ENCODE measurements at regions not wholly inside any gene's neighbourhood (a gene's known extent, or its start where the extent isn't known, plus 50 kb on each side); places are given as distances from the start of the nearest gene placed in this dataset.
"Not testable (repeated sequence)": the region's sequence is repeated elsewhere in the genome, so short reads cannot be mapped to it uniquely, and the experiment has no call there.

DNA sequence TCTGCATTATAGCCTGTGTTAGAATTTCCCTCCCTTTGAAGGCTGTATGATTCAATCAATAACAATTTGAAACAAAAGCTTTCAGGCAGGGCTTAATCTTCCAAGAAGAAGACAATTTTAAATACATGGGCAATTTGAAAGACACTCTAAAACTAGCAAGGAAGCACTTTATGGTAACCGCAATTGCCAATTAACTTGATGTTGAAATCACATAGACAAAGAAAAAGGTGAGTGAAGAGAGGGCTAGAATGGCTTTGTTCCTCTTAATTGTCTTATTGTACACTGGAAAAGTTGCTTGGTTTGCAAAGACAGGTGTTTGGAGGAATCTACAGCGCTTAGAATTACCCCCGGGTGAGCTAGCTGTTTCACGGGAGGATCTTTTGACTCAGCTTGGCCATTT is 74.4 kb upstream of the PRKX start:
- Histone ChIP-seq H3K4me1 (ENCODE audit: low read length) (no peaks in the 10 kb centered on the region), H3K9ac (ENCODE audit: low read length) (no peak overlapping the region), H3K9me3 (ENCODE audit: insufficient read depth, low read length) (no peaks in the 10 kb centered on the region), H3K36me3 (replicated peaks; ENCODE audit: low read depth, low read length) (no peaks in the 10 kb centered on the region), H3K27ac (ENCODE audit: low read length) (no peak overlapping the region), H3K4me2 (ENCODE audit: low read length) (no peak overlapping the region), H4K20me1 (ENCODE audit: insufficient read depth, low read length) (no peaks in the 10 kb centered on the region), H3K79me2 (ENCODE audit: low read length) (no peaks in the 10 kb centered on the region), H3K4me3 (ENCODE audit: low read length) (no peak overlapping the region), H2AFZ (ENCODE audit: low read depth, low read length) (no peak overlapping the region), H3K27me3 (ENCODE audit: low read depth, low read length) (no peaks in the 10 kb centered on the region)
- TF ChIP-seq EZH2phosphoT487 (IDR thresholded peaks at IDR 0.05; ENCODE audit: low read depth): no peak
- TF ChIP-seq, protein P1, sequence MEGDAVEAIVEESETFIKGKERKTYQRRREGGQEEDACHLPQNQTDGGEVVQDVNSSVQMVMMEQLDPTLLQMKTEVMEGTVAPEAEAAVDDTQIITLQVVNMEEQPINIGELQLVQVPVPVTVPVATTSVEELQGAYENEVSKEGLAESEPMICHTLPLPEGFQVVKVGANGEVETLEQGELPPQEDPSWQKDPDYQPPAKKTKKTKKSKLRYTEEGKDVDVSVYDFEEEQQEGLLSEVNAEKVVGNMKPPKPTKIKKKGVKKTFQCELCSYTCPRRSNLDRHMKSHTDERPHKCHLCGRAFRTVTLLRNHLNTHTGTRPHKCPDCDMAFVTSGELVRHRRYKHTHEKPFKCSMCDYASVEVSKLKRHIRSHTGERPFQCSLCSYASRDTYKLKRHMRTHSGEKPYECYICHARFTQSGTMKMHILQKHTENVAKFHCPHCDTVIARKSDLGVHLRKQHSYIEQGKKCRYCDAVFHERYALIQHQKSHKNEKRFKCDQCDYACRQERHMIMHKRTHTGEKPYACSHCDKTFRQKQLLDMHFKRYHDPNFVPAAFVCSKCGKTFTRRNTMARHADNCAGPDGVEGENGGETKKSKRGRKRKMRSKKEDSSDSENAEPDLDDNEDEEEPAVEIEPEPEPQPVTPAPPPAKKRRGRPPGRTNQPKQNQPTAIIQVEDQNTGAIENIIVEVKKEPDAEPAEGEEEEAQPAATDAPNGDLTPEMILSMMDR (IDR thresholded peaks at IDR 0.05; ENCODE audit: low read depth, low read length): no peak

DNA sequence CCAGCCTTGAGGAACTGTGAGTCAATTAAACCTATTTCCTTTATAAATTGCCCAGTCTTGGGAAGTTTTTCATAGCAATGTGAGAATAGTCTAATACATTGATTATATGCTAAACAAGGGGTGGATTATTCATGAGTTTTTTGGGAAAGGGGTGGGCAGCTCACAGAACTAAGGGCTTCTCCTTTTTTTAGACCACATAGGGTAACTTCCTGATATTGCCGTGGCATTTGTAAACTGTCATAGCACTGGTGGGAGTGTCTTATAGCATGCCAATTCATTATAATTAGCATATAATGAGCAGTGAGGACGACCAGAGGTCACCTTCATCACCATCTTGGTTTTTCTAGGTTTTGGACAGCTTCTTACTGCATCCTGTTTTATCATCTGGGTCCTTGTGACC is 72.4 kb upstream of the PRKX start:
- H3K79me2 ChIP-seq (ENCODE audit: low read length); H4K20me1 ChIP-seq (ENCODE audit: insufficient read depth, low read length); H3K9me3 ChIP-seq (ENCODE audit: insufficient read depth, low read length); H3K27ac ChIP-seq (ENCODE audit: low read length); H3K4me3 ChIP-seq (ENCODE audit: low read length); H3K36me3 ChIP-seq (replicated peaks; ENCODE audit: low read depth, low read length); H2AFZ ChIP-seq (ENCODE audit: low read depth, low read length); H3K27me3 ChIP-seq (ENCODE audit: low read depth, low read length); H3K4me1 ChIP-seq (ENCODE audit: low read length); H3K4me2 ChIP-seq (ENCODE audit: low read length); H3K9ac ChIP-seq (ENCODE audit: low read length): not testable (repeated sequence)

DNA sequence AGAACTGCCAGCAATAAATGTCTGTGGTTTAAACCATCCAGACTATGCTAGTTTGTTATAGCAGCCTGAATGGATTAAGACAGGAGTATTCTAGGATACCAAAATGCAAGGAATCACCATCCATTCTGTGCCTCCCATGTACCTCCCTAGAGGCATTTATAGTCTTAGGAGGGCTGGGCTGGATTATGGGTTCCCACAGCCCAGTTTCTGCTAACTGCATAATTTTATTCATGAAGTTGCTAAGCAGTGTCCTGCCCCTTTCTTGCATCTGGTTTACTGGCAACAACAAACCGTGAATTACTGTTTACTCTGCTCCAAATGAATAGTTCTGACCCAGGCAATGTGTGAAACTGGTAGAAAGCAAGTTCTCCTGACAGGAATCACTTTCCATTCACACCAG is 67.1 kb upstream of the PRKX start:
- Histone ChIP-seq H3K9me3 (ENCODE audit: insufficient read depth, low read length) (no peaks in the 10 kb centered on the region), H3K27me3 (ENCODE audit: low read depth, low read length) (no peaks in the 10 kb centered on the region), H3K4me1 (ENCODE audit: low read length) (no peaks in the 10 kb centered on the region), H3K79me2 (ENCODE audit: low read length) (no peaks in the 10 kb centered on the region), H3K4me2 (ENCODE audit: low read length) (no peak overlapping the region), H4K20me1 (ENCODE audit: insufficient read depth, low read length) (no peaks in the 10 kb centered on the region), H3K9ac (ENCODE audit: low read length) (no peak overlapping the region), H2AFZ (ENCODE audit: low read depth, low read length) (no peak overlapping the region), H3K4me3 (ENCODE audit: low read length) (no peak overlapping the region), H3K27ac (ENCODE audit: low read length) (no peak overlapping the region), H3K36me3 (replicated peaks; ENCODE audit: low read depth, low read length) (no peaks in the 10 kb centered on the region)
- TF ChIP-seq, protein P1 (IDR thresholded peaks at IDR 0.05; ENCODE audit: low read depth, low read length): no peak
- no peak for TF ChIP-seq EZH2phosphoT487 (IDR thresholded peaks at IDR 0.05; ENCODE audit: low read depth)

DNA sequence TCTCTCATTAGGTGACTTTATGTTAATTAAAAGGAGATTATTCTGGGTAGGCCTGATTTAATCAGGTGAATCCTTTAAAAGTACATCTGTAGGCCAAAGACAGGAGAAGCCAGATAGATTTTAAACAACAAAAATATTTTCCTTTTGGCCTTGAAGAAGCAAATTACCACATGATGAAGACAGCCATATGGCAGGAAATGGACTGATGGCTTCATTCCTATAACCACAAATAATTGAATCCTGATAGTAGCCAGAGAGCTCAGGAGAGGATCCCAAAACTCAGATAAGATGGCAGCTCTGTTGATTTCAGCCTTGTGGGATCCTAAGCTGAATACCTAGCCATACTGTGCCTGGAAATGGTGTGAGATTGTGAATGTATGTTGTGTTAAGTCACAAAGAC is 66.1 kb upstream of the PRKX start:
- Histone ChIP-seq H3K9me3 (ENCODE audit: insufficient read depth, low read length) (no peaks in the 10 kb centered on the region), H4K20me1 (ENCODE audit: insufficient read depth, low read length) (no peaks in the 10 kb centered on the region), H3K36me3 (replicated peaks; ENCODE audit: low read depth, low read length) (no peaks in the 10 kb centered on the region), H3K27me3 (ENCODE audit: low read depth, low read length) (no peaks in the 10 kb centered on the region), H3K4me1 (ENCODE audit: low read length) (no peaks in the 10 kb centered on the region), H3K27ac (ENCODE audit: low read length) (no peak overlapping the region), H3K4me2 (ENCODE audit: low read length) (no peak overlapping the region), H2AFZ (ENCODE audit: low read depth, low read length) (no peak overlapping the region), H3K9ac (ENCODE audit: low read length) (no peak overlapping the region), H3K79me2 (ENCODE audit: low read length) (no peaks in the 10 kb centered on the region), H3K4me3 (ENCODE audit: low read length) (no peak overlapping the region)
- TF ChIP-seq, protein P1 (IDR thresholded peaks at IDR 0.05; ENCODE audit: low read depth, low read length): no peak
- no peak for TF ChIP-seq EZH2phosphoT487 (IDR thresholded peaks at IDR 0.05; ENCODE audit: low read depth)

DNA sequence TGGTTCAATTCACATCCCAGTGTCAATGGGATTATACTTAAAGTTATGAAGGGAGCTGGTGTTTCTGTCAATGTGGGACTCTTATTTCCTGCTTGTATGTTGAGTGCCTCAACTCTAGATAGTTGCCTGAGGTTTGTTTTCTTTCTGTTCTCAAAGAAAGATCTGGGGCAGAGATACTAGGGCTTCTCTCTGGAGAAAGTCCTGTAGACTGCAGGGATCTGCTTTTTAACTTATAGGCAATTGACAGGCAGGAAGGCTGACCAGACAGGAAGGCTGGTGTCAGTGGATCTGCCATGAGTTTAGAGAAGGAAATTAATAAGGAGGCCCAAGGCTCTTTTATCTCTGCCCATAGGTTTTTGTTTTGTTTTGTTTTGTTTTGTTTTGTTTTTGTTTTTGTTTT is 64.0 kb upstream of the PRKX start:
- H3K4me2 ChIP-seq (ENCODE audit: low read length): no peak overlapping the region

More for the DNA sequence above, 64.0 kb upstream of the PRKX start:
- Histone ChIP-seq H2AFZ (ENCODE audit: low read depth, low read length) (no peak overlapping the region), H3K36me3 (replicated peaks; ENCODE audit: low read depth, low read length) (no peaks in the 10 kb centered on the region), H3K79me2 (ENCODE audit: low read length) (no peaks in the 10 kb centered on the region), H3K4me1 (ENCODE audit: low read length) (no peaks in the 10 kb centered on the region), H3K9ac (ENCODE audit: low read length) (no peak overlapping the region), H4K20me1 (ENCODE audit: insufficient read depth, low read length) (no peaks in the 10 kb centered on the region), H3K27me3 (ENCODE audit: low read depth, low read length) (no peaks in the 10 kb centered on the region), H3K27ac (ENCODE audit: low read length) (no peak overlapping the region), H3K9me3 (ENCODE audit: insufficient read depth, low read length) (no peaks in the 10 kb centered on the region), H3K4me3 (ENCODE audit: low read length) (no peak overlapping the region)
- TF ChIP-seq EZH2phosphoT487 (IDR thresholded peaks at IDR 0.05; ENCODE audit: low read depth): no peak
- TF ChIP-seq, protein P1 (IDR thresholded peaks at IDR 0.05; ENCODE audit: low read depth, low read length): no peak

Data from OCI-LY3 (cell line).